NCI-H2107 treated with DMSO at 0.1 percent for 48 hours (cell line): ENCODE measurements at regions not wholly inside any gene's neighbourhood (a gene's known extent, or its start where the extent isn't known, plus 50 kb on each side); places are given as distances from the start of the nearest gene placed in this dataset.

Experiments used
- DNase-seq: peaks from one replicate; lab custom pipeline; 2025; ENCODE audit not compliant: unreplicated experiment; lab: John Stamatoyannopoulos, UW

GRCh38 chr2:16165518-16166326 is 225.4 kb downstream of the MYCN start:
- no peak for DNase-seq

DNA sequence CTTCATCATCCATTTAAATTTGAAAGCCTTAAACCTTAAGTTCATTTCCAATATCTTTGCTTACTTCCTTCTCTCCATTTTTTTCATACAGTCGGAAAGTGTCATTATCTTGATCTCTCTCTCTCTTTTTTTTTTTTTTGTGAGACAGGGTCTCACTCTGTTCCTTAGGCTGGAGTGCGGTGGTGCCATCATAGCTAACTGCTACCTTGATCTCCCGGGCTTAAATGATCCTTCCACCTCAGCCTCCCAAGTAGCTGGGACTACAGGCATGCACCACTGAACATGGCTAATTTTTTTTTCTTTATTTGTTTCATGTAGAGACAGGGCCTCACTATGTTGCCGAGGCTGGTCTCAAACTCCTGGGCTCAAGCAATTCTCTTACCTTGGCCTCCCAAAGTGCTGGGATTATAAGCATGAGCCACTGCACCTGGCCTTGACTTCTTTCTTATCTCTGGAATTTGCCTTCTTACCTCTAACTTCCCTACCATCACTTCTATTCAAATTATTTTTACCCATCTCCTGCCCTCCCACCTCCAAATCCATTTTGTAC is 222.2 kb downstream of the MYCN start:
- DNase-seq: no peak

DNA sequence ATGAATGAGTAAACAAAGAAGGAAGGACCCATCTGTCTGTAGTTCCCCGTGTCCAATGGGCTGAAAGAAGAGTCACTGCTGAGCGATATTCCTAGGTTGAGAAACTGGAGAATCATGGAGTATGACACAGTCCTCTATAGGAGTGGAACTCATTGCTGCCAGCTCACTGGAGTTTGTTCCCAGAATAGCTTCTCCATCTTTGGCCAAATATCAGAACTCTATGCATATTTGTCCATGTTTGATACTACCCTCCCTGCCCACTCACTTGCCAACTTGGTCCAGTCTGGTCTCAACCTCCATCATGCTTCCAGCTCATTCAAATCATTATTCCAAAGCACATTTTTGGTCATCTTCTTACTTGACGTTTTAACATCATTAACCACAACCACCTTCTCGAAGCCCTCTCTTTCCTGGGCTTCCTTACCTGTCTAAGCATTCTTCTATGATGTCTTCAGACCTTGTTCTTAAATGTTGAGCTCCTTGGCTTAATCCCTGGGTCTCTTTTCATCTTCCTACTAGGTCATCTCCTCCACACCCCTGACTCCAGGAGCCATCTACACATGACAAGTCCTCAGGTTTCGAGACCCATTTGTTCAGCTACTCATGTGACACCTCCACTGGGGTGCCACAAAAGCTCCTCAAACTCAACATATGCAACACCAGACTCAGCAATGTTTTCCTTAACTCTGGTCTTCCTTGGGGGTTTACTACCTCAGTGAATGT is 221.6 kb downstream of the MYCN start:
- no peak for DNase-seq

DNA sequence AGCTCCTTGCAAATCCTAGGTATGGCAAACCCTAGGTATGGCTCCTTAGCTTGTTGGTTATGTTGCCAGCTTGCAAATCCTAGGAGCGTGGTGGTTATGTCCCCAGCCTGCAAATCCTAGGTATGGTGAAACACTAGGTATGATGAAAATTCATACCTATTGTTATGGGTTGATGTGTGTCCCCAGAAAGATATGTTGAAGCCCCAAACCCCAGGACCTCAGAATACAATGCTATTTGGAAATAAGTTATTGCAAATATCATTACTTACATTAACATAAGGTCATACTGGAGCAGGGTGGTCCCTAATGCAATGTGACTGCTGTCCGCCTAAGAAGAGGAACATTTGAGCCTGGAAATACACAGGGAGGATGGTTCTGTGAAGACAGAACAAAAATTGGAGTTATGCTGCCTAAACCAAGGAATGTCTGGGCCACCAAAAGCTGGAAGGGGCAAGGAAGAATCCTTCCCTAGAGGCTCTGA is 220.8 kb downstream of the MYCN start:
- DNase-seq: no peak

DNA sequence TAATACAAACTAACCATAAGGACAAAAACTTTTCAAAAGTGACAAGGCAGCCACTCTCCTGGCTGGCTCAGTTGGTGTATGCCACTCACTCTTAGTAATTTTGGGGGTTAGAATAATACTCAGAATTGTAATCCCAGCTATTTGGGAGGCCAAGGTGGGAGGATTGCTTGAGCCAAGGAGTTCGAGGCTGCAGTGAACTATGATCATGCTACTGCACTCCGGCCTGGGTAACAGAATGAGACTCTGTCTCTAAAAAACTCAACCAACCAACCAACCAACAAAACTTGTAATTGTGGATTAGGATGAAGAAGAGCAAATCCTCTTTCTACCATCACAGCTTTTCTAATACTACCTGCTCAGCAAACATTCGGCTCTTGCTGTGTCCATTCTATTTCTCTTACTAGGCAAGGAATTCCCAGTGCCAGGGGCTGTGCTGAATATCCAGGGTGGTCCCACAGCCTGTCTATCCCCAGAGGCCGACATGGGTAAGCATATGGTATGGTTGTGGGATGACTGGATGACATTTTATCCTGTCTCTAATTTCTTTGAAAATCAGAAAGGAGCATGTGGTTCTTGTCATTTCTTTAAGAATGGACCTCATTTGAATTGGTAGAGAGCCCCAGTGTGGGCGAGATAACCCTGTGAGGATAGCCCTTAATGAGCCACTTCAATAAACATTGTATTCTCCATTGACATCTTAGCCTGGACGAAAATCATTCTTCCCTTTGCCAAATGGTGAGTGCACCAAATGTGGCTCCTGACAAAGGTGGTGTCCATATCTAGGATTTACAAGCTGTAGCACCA is 220.1 kb downstream of the MYCN start:
- DNase-seq: no peak

DNA sequence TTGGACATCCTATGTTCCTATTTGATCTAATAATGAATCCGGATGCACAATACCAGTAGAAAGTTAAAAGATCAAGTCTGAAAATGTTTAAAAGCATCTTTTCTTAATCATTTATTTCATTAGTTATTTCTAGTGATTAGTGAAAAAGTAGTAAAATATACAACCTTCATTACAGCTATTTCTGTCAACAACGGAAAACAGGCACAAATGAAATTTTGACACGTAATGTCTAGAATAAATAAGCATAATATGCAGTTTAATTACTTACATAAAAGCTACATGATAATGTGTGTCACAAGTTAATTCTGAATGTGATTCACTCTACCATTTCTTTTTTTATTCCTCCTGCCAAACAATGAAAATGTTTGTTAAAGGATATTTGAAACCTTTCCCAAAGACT is 216.1 kb downstream of the MYCN start:
- DNase-seq: no peak

GRCh38 chr2:16155766-16156165 is 215.4 kb downstream of the MYCN start:
- no peak for DNase-seq

DNA sequence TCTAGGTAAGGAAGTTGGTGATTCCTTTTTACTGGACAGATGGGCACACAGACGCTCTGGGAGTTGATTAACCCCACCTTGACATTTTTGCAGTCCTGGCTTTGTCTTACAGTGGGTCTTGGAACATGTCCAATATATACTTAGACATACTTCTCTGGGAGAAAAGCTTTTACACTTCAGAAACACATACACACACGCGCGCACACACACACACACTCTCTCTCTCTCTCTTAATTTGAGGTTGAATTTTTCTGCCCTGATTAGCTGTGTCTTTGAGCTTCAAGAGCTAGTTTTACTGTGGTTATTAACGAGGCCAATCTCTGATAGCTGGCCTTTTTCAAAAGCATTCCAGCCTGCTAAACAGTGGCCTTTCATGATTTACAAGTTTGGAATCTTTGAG is 215.0 kb downstream of the MYCN start:
- DNase-seq: no peak

DNA sequence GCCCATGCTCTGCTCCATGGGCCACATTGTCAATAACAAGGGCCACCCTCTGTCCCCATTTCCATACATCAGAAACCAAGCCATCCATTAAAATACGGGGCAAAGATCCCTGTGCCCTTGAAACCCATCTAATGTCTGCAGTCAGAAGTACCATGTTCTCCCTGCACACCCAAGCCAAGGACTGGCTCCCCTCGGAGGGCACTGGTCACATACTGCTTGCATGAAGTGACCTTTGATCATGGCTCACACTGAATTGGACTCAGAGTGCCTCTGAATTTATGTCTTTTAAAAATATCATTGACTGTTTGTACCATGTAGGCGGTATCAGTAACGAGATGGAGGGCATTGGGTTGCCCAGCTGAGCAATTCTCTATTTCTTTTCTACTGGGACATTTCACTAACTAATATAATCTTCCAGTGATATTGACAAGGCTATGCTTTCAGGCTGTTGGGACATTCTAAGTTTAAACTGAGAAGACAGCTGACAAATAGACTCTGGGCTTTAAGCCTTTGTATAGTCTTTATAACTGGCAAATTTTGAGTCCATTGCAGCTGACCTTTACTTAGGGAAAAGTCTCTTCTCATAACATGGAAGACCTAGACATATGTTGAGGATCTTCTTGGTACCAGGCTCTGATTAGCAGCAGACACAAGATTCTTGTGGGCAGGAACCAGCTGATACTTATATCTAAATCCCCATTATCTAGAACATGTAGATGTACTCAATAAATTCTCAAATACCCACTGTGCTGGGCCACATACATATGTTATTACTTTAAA is 214.3 kb downstream of the MYCN start:
- DNase-seq: no peak

GRCh38 chr2:16154061-16154460 is 213.7 kb downstream of the MYCN start:
- no peak for DNase-seq

DNA sequence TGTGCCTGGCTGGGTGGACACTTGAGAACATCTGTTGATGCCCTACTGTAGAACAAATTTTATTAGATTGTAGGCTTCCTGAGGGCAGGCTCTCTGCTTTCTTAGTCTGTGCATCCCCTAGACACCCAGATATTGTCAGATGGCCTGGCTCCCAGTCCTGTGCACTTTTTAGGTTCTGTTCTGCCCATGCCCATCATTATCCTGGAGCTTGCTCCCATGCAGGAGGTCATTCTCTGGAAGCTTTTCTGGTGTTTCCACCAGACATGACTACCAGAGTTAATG is 213.3 kb downstream of the MYCN start:
- no peak for DNase-seq

DNA sequence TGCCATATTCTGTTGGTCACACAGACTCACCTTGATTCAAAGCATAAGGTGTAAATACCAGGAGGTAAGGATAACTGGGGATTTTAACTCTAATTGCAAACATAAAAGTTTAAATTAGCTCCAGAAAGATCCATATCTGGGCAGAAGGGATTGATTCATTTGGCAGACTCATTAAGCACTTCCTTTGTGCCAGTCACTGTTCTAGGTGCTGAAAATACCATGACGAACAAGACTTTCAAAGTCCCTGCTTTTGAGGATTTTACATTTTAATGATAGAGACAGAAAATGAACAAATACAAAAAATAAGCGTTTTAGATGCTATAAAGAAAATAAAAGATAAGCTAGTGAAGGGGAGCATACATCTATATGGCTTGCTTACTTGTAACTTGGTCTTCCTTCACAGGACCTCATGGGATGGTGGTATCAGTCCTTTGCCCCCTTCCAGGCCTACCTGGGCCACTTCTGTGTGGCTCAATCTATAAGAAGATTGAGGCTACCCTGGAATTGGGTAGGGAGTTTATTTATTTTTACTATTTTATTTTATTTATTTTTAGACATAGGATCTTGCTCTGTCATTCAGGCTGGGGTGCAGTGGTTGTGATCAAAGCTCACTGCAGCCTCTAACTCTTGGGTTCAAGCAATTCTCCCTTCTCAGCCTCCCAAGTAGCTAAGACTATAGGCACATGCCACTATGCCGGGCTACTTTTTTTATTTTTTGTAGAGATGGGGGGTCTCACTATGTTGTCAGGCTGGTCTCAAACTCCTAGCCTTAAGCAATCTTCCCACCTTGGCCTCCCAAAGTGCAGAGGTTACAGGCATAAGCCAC is 212.8 kb downstream of the MYCN start:
- no peak for DNase-seq

- DNase-seq: no peak
These were observed 211.9 kb downstream of the MYCN start for GRCh38 chr2:16152071-16152927.

DNA sequence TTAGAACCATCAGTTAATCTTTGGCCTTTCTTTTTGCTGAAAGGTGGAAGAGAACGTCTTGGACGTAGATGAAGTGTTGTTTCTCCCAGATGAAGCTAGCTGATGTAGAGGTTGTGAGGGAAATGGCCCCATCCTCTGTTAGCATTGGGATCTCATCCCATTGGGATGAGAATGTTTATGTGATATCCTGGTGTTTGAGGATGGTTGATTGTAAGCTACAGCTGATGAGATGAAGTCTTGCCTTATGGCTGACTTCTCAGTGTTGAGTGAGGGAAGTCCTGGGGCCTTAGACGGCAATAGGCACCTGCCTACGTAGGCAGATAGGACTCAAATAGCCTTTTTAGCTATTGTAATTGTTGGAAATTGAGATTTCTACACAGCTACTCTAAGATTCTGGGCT is 211.3 kb downstream of the MYCN start:
- no peak for DNase-seq

- DNase-seq: no peak
These were observed 210.9 kb downstream of the MYCN start for GRCh38 chr2:16151281-16151570.

- DNase-seq: no peak
These were observed 210.3 kb downstream of the MYCN start for GRCh38 chr2:16150456-16151280.

GRCh38 chr2:16149349-16150243 is 209.2 kb downstream of the MYCN start:
- DNase-seq: no peak
